ENCODE measurements at regions not wholly inside any gene's neighbourhood (a gene's known extent, or its start where the extent isn't known, plus 50 kb on each side); places are given as distances from the start of the nearest gene placed in this dataset.

GRCh38 chr9:82894961-82895821 lies 167.8 kb downstream of the RASEF start:
- TF ChIP-seq CTCF (IDR thresholded peaks at IDR 0.05) (no peak), EP300 (IDR thresholded peaks at IDR 0.05) (no peak), POLR2A (IDR thresholded peaks at IDR 0.05) (no peak), POLR2AphosphoS5 (IDR thresholded peaks at IDR 0.05) (no peak)
